GM23338 (cell line): ENCODE measurements at regions not wholly inside any gene's neighbourhood (a gene's known extent, or its start where the extent isn't known, plus 50 kb on each side); places are given as distances from the start of the nearest gene placed in this dataset.

Experiments
- CREB1 ChIP-seq: fragments of 250-450 bp; sonication (Bioruptor Pico); IDR thresholded peaks from 2 replicates; pipeline ENCODE4 v1.5.0; 2020; ENCODE audit warnings: low read depth, mild to moderate bottlenecking, moderate library complexity
- EZH2 ChIP-seq: fragments of 200-600 bp; sonication (generic); IDR thresholded peaks from one replicate; pipeline ENCODE4 v1.8.0; 2017; ENCODE audit warnings: antibody characterized with exemption, mild to moderate bottlenecking, low read depth; ENCODE audit not compliant: unreplicated experiment
- EZH2phosphoT487 ChIP-seq: fragments of 200-600 bp; sonication (generic); IDR thresholded peaks from one replicate; pipeline ENCODE4 v1.8.1; 2018; ENCODE audit warnings: antibody characterized with exemption; ENCODE audit not compliant: unreplicated experiment
- NANOG ChIP-seq: IDR thresholded peaks from 2 replicates; pipeline ENCODE4 v1.6.1; 2016; ENCODE audit warnings: antibody characterized with exemption, borderline replicate concordance
- POLR2AphosphoS5 ChIP-seq: IDR thresholded peaks from 2 replicates; pipeline ENCODE4 v1.6.1; 2016; ENCODE audit warnings: antibody characterized with exemption, low read depth
- ZNF114 ChIP-seq: fragments of 250-450 bp; sonication (Bioruptor Pico); IDR thresholded peaks from 2 replicates; pipeline ENCODE4 v1.5.0; 2020; ENCODE audit warnings: mild to moderate bottlenecking, moderate library complexity
- TF ChIP-seq, protein P1 (sequence below), 2 experiments: fragments of 200-600 bp in 1 of 2; sonication (generic) in 1 of 2; conservative IDR thresholded peaks; 2 replicates each; pipeline versions ENCODE4 v1.5.1 to v1.6.1; 2016 to 2017; ENCODE audit warnings: antibody characterized with exemption in 2 of 2, low read depth in 2 of 2, mild to moderate bottlenecking in 2 of 2, moderate library complexity in 1 of 2
- TF ChIP-seq, protein P2 (sequence below): IDR thresholded peaks from 2 replicates; pipeline ENCODE4 v1.6.1; 2016; ENCODE audit warnings: antibody characterized with exemption
- TF ChIP-seq, protein P3 (sequence below): IDR thresholded peaks from one replicate; pipeline ENCODE4 v1.6.1; 2018; ENCODE audit warnings: antibody characterized with exemption; ENCODE audit not compliant: unreplicated experiment

DNA sequence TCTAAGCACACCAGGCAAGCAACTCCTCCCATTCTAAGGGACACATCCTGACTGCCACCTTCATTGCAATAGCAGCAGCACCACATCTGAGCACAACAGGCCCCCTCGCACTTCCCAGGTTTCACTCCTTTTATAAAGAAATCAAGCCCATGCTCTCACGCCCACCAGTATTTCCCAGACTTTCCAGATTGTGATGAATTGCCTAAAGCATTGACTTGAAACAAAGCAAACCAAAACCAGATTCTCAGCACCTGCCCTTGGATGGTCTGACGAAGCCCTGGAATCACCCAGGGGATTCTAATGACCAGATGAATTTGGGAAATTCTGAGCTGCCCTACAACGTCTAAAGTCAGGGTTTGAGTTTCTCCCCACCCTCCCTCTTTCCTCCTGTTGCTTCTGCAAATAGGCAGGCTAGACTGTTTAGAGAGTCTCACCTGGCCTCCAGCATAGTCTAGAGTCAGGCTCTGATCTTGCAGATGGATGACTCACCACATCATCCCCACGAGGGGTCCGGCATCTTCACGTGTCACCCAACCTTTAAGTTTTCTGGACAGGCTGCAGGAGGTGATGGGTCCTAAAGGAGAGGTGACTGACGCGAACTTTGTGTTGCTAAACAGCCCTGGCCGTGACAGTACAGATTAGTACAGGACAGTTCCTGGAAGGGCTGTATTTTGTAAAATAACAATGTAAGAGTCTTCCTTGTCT lies 198.0 kb downstream of the SKIDA1 start:
- TF ChIP-seq, protein P1, sequence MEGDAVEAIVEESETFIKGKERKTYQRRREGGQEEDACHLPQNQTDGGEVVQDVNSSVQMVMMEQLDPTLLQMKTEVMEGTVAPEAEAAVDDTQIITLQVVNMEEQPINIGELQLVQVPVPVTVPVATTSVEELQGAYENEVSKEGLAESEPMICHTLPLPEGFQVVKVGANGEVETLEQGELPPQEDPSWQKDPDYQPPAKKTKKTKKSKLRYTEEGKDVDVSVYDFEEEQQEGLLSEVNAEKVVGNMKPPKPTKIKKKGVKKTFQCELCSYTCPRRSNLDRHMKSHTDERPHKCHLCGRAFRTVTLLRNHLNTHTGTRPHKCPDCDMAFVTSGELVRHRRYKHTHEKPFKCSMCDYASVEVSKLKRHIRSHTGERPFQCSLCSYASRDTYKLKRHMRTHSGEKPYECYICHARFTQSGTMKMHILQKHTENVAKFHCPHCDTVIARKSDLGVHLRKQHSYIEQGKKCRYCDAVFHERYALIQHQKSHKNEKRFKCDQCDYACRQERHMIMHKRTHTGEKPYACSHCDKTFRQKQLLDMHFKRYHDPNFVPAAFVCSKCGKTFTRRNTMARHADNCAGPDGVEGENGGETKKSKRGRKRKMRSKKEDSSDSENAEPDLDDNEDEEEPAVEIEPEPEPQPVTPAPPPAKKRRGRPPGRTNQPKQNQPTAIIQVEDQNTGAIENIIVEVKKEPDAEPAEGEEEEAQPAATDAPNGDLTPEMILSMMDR (conservative IDR thresholded peaks at IDR 0.05; ENCODE audit: low read depth in 2 of 2): no peak
- TF ChIP-seq POLR2AphosphoS5 (no peak), EZH2 (no peak), NANOG (no peak), CREB1 (CRISPR knock-in tag) (no peak), EZH2phosphoT487 (no peak), ZNF114 (CRISPR knock-in tag) (no peak)
- TF ChIP-seq, protein P2, sequence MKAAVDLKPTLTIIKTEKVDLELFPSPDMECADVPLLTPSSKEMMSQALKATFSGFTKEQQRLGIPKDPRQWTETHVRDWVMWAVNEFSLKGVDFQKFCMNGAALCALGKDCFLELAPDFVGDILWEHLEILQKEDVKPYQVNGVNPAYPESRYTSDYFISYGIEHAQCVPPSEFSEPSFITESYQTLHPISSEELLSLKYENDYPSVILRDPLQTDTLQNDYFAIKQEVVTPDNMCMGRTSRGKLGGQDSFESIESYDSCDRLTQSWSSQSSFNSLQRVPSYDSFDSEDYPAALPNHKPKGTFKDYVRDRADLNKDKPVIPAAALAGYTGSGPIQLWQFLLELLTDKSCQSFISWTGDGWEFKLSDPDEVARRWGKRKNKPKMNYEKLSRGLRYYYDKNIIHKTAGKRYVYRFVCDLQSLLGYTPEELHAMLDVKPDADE: no peak
- TF ChIP-seq, protein P3, sequence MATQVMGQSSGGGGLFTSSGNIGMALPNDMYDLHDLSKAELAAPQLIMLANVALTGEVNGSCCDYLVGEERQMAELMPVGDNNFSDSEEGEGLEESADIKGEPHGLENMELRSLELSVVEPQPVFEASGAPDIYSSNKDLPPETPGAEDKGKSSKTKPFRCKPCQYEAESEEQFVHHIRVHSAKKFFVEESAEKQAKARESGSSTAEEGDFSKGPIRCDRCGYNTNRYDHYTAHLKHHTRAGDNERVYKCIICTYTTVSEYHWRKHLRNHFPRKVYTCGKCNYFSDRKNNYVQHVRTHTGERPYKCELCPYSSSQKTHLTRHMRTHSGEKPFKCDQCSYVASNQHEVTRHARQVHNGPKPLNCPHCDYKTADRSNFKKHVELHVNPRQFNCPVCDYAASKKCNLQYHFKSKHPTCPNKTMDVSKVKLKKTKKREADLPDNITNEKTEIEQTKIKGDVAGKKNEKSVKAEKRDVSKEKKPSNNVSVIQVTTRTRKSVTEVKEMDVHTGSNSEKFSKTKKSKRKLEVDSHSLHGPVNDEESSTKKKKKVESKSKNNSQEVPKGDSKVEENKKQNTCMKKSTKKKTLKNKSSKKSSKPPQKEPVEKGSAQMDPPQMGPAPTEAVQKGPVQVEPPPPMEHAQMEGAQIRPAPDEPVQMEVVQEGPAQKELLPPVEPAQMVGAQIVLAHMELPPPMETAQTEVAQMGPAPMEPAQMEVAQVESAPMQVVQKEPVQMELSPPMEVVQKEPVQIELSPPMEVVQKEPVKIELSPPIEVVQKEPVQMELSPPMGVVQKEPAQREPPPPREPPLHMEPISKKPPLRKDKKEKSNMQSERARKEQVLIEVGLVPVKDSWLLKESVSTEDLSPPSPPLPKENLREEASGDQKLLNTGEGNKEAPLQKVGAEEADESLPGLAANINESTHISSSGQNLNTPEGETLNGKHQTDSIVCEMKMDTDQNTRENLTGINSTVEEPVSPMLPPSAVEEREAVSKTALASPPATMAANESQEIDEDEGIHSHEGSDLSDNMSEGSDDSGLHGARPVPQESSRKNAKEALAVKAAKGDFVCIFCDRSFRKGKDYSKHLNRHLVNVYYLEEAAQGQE: no peak
